Thyroid gland (tissue), 4 donors: ENCODE measurements at regions not wholly inside any gene's neighbourhood (a gene's known extent, or its start where the extent isn't known, plus 50 kb on each side); places are given as distances from the start of the nearest gene placed in this dataset.

ENCODE experiments used
- DNase-seq, 2 donors: peaks; one replicate each; pipeline ENCODE4 v3.0.0-alpha.2; 2019
- H3K27ac ChIP-seq, 3 donors: fragments of 200-600 bp; sonication (generic); 1 replicate in 2 of 3; 2 replicates in 1 of 3; pipeline ENCODE4 v1.5.1; 2016 to 2019; ENCODE audit warnings: mild to moderate bottlenecking in 1 of 3, moderate library complexity in 1 of 3
- H3K27me3 ChIP-seq: fragments of 200-600 bp; sonication (generic); one replicate; pipeline ENCODE4 v1.5.1; 2019
- H3K36me3 ChIP-seq, 2 donors: fragments of 200-600 bp; sonication (generic); one replicate each; pipeline ENCODE4 v1.5.1; 2016 to 2019
- H3K4me1 ChIP-seq, 2 donors: fragments of 200-600 bp; sonication (generic); one replicate each; pipeline ENCODE4 v1.5.1; 2017 to 2019
- H3K4me3 ChIP-seq, 3 donors: fragments of 200-600 bp; sonication (generic); replicated peaks in 1 of 3; 1 replicate in 2 of 3; 2 replicates in 1 of 3; pipeline ENCODE4 v1.5.1; 2016; ENCODE audit warnings: mild to moderate bottlenecking in 1 of 3
- H3K9me3 ChIP-seq: fragments of 200-600 bp; sonication (generic); one replicate; pipeline ENCODE4 v1.5.1; 2017
- POLR2A ChIP-seq, 2 donors: fragments of 450-650 bp; IDR thresholded peaks; one replicate each; pipeline ENCODE4 v1.6.1; 2017; ENCODE audit warnings: antibody characterized with exemption in 2 of 2, mild to moderate bottlenecking in 2 of 2, moderate library complexity in 1 of 2
- WGBS, 2 donors: methylation state at CpG; one replicate each; pipeline ENCODE4 v1.1.5; 2017; 5-methylcytosine and 5-hydroxymethylcytosine counted together
- intact Hi-C: fragments of 100-400 bp; cut with DNase I; formaldehyde crosslinking; loops from one replicate; pipeline ENCODE4 v1.15.1; 2023
- TF ChIP-seq, protein P1 (sequence below), 6 experiments: fragments of 200-600 bp in 3 of 6; fragments of 450-650 bp in 3 of 6; sonication (generic) in 3 of 6; IDR thresholded peaks; one replicate each; pipeline ENCODE4 v1.5.1; 2016 to 2019; ENCODE audit warnings: antibody characterized with exemption in 6 of 6, mild to moderate bottlenecking in 2 of 6, inconsistent platforms in 1 of 6, moderate library complexity in 1 of 6

DNA sequence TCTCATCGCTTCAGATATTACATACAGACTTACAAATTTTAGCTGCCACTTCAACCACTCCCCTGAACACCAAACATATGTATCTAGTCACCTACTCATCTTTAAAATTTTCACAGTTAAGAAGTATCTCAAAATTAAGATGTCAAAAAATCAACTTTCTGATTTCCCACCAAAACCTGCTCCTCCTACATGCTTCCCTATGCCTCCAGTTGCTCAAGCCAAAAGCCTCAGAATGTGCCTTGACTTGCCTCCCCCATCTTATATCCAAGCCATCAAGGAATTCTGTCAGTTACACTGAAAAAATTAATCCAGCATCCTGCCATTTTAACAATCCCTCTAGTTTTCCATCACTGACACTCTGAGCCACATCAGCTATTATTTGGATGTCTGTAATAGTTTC, 85.0 kb downstream of the SPRY2 start:
- Histone ChIP-seq H3K27ac (no peak overlapping the region), H3K4me3 (no peak overlapping the region), H3K4me1 (no peaks in the 10 kb centered on the region), H3K9me3 (no peaks in the 10 kb centered on the region), H3K36me3 (no peaks in the 10 kb centered on the region), H3K27me3 (no peaks in the 10 kb centered on the region)
- TF ChIP-seq, protein P1, sequence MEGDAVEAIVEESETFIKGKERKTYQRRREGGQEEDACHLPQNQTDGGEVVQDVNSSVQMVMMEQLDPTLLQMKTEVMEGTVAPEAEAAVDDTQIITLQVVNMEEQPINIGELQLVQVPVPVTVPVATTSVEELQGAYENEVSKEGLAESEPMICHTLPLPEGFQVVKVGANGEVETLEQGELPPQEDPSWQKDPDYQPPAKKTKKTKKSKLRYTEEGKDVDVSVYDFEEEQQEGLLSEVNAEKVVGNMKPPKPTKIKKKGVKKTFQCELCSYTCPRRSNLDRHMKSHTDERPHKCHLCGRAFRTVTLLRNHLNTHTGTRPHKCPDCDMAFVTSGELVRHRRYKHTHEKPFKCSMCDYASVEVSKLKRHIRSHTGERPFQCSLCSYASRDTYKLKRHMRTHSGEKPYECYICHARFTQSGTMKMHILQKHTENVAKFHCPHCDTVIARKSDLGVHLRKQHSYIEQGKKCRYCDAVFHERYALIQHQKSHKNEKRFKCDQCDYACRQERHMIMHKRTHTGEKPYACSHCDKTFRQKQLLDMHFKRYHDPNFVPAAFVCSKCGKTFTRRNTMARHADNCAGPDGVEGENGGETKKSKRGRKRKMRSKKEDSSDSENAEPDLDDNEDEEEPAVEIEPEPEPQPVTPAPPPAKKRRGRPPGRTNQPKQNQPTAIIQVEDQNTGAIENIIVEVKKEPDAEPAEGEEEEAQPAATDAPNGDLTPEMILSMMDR (IDR thresholded peaks at IDR 0.05), result no peak
- TF ChIP-seq POLR2A (IDR thresholded peaks at IDR 0.05), result no peak
- no peak for DNase-seq
- intact Hi-C loops, result no loop called here
- 95 to 97% methylated on average over 1 of the region's 1 CpG for whole genome bisulfite sequencing, 2 donors

DNA sequence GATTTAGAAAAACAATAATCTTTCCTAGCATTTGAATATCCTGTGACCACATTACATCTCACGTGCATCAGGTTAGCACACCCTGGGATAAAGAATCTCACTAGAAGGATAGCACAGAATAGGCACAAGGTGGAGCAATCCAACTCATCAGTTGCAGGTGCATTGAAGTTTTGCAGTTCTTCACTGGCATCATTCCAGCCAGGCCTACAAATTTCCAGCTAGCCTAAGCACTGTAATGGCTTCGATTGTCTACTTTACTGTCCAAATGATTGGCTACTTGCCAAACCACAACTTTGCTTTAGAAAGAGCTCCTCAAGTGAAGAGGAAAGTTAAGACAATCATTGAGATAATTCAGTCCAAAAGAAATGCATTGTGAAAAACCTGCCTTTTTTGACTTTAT, 89.5 kb downstream of the SPRY2 start:
- Histone ChIP-seq H3K27me3 (no peaks in the 10 kb centered on the region), H3K36me3 (no peaks in the 10 kb centered on the region), H3K9me3 (no peaks in the 10 kb centered on the region), H3K4me1 (no peaks in the 10 kb centered on the region), H3K27ac (no peak overlapping the region), H3K4me3 (no peak overlapping the region)
- peak; percentile 5 to 17 for DNase-seq
- 46 to 51% methylated on average over 2 of the region's 2 CpGs for WGBS, 2 donors
- no peak for TF ChIP-seq POLR2A (IDR thresholded peaks at IDR 0.05)
- TF ChIP-seq, protein P1 (IDR thresholded peaks at IDR 0.05), result no peak
- intact Hi-C loops, result no loop called here

DNA sequence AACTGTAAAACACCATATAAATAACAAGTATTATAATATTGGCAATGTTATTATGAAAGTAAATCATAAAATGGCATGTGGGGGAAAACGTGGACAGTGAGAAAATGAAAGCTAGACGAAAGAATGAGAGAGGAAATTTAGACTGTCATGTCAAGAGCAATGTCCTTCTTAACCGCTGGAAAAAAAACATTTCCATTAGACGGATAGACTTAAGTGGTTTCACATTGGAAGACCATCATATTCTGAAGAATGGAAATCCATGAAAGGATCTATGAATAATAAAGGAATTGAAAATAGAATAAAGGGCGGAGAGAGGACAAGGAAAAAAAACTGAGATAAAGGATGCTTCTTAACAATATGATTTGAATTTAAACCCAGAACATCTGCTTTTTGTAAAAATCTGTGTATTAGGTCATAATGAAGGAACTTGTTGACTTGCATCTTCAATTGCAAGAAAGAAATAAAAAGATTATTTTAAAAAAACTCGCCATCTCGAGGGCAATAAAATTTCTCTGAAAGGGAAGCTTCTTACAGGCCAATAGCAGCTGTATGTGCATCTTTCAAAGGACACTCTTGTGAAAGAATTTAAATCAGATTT, 90.6 kb downstream of the SPRY2 start:
- no peaks in the 10 kb centered on the region for H3K4me1 ChIP-seq
- H3K9me3 ChIP-seq, result no peaks in the 10 kb centered on the region
- 68 to 81% methylated on average over 7 of the region's 7 CpGs for WGBS, 2 donors
- H3K4me3 ChIP-seq, result no peak overlapping the region
- DNase-seq, result no peak
- H3K27ac ChIP-seq, result no peak overlapping the region
- TF ChIP-seq POLR2A (IDR thresholded peaks at IDR 0.05), result no peak
- TF ChIP-seq, protein P1 (IDR thresholded peaks at IDR 0.05), result no peak
- H3K27me3 ChIP-seq, result no peaks in the 10 kb centered on the region
- H3K36me3 ChIP-seq, result no peaks in the 10 kb centered on the region
- intact Hi-C loops, result no loop called here

DNA sequence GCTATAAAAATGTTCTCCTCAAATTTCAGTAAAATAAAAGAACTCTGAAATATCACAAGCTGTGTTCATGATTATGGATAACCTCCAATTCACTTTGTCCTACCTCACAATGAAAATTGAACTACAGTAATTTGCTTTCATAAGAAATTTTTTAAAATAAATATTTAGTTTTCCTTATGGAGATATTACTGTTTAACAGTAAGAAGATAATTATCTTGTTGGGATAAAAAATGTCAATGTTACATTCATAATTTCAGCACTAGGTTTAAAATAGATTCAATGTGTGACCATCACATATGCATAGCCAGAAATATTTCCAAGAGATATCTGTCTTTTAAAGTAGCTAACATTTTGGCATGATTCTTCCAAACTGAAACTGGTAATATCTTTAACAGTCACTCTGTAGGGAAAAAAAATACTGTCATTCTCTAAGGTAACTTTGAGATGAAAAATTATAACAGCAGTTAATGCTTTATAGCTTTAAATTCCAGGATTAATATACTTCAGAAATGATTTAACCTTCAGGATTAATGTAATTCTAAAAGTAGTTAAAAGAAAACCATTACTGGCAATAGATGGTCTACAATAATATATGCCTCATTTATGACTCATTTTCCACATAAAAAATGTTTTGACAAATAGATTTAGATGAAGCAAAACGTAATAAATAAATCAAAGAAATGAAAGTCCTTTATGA, 91.3 kb downstream of the SPRY2 start:
- Histone ChIP-seq H3K4me3 (no peak overlapping the region), H3K27me3 (no peaks in the 10 kb centered on the region), H3K9me3 (no peaks in the 10 kb centered on the region), H3K4me1 (no peaks in the 10 kb centered on the region), H3K36me3 (no peaks in the 10 kb centered on the region), H3K27ac (no peak overlapping the region)
- intact Hi-C loops, result no loop called here
- 73 to 79% methylated on average over 1 of the region's 1 CpG for WGBS, 2 donors
- TF ChIP-seq POLR2A (IDR thresholded peaks at IDR 0.05), result no peak
- TF ChIP-seq, protein P1 (IDR thresholded peaks at IDR 0.05), result no peak
- no peak for DNase-seq

DNA sequence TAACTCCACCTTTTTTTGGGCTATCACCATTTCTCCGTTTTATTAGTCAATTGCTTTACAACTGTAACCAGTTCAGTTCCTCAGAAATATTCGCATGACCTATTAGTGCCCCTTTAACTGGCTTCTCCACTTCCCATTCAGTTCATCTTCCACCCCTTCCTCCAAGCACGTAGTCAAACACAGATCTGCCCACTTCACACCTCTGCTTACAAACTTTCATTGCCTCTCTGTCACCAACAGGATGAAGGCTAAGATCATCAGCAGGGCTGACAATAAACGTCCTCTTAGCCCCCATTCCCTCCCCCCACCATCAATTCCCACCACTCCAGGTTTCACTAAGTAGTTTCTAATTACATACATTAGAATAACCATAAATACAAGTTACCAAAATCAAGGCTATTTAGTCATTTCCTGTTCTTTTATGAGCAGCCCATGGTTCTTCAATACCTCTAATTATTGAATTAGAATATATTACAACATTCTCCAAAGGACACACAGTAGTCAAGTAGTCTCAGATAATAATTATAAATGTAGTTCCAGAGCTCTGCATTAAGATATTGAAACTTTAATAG, 95.7 kb downstream of the SPRY2 start:
- Histone ChIP-seq H3K4me3 (no peak overlapping the region), H3K27ac (no peak overlapping the region), H3K9me3 (no peaks in the 10 kb centered on the region), H3K27me3 (no peaks in the 10 kb centered on the region), H3K36me3 (no peaks in the 10 kb centered on the region), H3K4me1 (peaks cover 5% of the 10 kb centered on the region in 2 donors)
- intact Hi-C loops, result no loop called here
- WGBS, 2 donors, result 74 to 78% methylated on average over 4 of the region's 4 CpGs
- DNase-seq, result no peak
- TF ChIP-seq, protein P1 (IDR thresholded peaks at IDR 0.05), result no peak
- no peak for TF ChIP-seq POLR2A (IDR thresholded peaks at IDR 0.05)
